ENCODE measurements at regions not wholly inside any gene's neighbourhood (a gene's known extent, or its start where the extent isn't known, plus 50 kb on each side); places are given as distances from the start of the nearest gene placed in this dataset.
"Not testable (repeated sequence)": the region's sequence is repeated elsewhere in the genome, so short reads cannot be mapped to it uniquely, and the experiment has no call there.

DNA sequence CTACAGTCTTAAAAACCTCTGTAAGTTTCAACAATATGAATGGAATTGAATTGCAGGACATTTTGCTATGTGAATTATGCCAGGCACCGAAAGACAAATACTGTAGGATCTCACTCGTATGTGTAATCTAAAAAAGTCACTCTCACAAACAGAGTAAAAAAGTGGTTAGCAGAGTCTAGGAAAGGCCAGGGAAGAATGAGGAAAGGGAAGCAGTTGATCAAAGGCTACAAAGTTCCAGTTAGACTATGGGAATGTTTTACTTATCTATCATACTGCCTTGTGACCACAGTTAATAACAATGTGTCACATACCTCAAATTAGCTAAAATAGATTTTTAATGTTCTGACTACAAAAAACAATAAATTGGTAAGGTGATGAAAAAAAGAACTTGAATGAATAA lies 565.4 kb upstream of the BRINP3 start:
- Histone ChIP-seq H3K36me3 (no peaks in the 10 kb centered on the region), H3K9me3 (no peaks in the 10 kb centered on the region), H3K4me3 (no peak overlapping the region), H3K27ac (no peak overlapping the region), H3K27me3 (no peaks in the 10 kb centered on the region), H3K4me1 (no peaks in the 10 kb centered on the region)
- no peak for DNase-seq (ENCODE audit: extremely low spot score in 2 of 2)
- intact Hi-C loops (cut with DNase I) = no loop called here
- TF ChIP-seq, protein P1, sequence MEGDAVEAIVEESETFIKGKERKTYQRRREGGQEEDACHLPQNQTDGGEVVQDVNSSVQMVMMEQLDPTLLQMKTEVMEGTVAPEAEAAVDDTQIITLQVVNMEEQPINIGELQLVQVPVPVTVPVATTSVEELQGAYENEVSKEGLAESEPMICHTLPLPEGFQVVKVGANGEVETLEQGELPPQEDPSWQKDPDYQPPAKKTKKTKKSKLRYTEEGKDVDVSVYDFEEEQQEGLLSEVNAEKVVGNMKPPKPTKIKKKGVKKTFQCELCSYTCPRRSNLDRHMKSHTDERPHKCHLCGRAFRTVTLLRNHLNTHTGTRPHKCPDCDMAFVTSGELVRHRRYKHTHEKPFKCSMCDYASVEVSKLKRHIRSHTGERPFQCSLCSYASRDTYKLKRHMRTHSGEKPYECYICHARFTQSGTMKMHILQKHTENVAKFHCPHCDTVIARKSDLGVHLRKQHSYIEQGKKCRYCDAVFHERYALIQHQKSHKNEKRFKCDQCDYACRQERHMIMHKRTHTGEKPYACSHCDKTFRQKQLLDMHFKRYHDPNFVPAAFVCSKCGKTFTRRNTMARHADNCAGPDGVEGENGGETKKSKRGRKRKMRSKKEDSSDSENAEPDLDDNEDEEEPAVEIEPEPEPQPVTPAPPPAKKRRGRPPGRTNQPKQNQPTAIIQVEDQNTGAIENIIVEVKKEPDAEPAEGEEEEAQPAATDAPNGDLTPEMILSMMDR (IDR thresholded peaks at IDR 0.05) = no peak
- TF ChIP-seq POLR2A (IDR thresholded peaks at IDR 0.05) (no peak), POLR2AphosphoS5 (IDR thresholded peaks at IDR 0.05; ENCODE audit: insufficient read depth in 1 of 2, low read depth in 1 of 2) (no peak)

DNA sequence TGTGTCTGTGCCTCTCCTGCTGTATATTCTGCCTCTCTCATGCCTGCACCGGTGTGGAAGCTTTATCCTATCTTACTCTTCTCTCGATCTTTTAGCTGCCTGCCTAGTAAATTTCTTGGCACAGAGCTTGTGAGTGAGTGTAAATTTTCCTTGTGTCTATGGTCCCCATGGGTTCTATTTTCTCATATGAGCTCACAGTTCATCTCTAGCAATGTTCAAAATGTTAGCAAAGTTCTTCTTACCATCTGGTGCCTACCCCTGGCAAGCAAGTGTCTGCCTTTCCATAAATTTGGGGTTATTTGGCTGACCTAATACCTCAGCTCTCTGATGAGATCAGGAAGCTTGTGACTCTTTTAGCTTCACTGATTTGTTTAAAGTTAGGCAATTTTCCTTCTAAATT lies 572.1 kb upstream of the BRINP3 start:
- H3K27me3 ChIP-seq = no peaks in the 10 kb centered on the region
- DNase-seq (ENCODE audit: extremely low spot score in 2 of 2) = no peak
- intact Hi-C loops (cut with DNase I) = no loop called here
- no peak overlapping the region for H3K27ac ChIP-seq
- TF ChIP-seq POLR2A (IDR thresholded peaks at IDR 0.05) = no peak
- TF ChIP-seq POLR2AphosphoS5 (IDR thresholded peaks at IDR 0.05; ENCODE audit: insufficient read depth in 1 of 2, low read depth in 1 of 2) = no peak
- TF ChIP-seq, protein P1 (IDR thresholded peaks at IDR 0.05) = no peak
- H3K9me3 ChIP-seq = no peaks in the 10 kb centered on the region
- no peaks in the 10 kb centered on the region for H3K4me1 ChIP-seq
- no peaks in the 10 kb centered on the region for H3K36me3 ChIP-seq
- no peak overlapping the region for H3K4me3 ChIP-seq

DNA sequence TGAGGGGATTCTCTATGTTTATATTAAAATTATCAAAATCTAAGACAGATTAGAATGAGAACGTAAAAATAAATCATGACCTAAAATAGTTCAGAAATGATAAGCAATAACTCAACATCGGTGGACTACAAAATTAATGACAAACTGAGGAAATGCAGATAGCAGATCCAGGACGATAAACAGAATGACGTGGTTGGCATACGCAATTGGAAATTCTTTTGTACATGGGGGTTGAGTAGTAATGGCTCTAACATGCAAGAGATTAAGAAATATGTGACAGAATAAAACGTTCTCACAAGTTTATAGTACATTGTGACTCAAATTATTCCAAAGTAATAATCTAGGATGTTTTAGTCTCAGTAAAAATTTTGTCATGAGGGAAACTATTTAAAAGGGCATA lies 575.2 kb upstream of the BRINP3 start:
- no peaks in the 10 kb centered on the region for H3K4me1 ChIP-seq
- H3K4me3 ChIP-seq = no peak overlapping the region
- no peaks in the 10 kb centered on the region for H3K27me3 ChIP-seq
- H3K9me3 ChIP-seq = no peaks in the 10 kb centered on the region
- TF ChIP-seq, protein P1 (IDR thresholded peaks at IDR 0.05) = no peak
- no peak for TF ChIP-seq POLR2A (IDR thresholded peaks at IDR 0.05)
- no peak for TF ChIP-seq POLR2AphosphoS5 (IDR thresholded peaks at IDR 0.05; ENCODE audit: insufficient read depth in 1 of 2, low read depth in 1 of 2)
- DNase-seq (ENCODE audit: extremely low spot score in 2 of 2) = no peak
- H3K27ac ChIP-seq = no peak overlapping the region
- intact Hi-C loops (cut with DNase I) = no loop called here
- H3K36me3 ChIP-seq = no peaks in the 10 kb centered on the region

DNA sequence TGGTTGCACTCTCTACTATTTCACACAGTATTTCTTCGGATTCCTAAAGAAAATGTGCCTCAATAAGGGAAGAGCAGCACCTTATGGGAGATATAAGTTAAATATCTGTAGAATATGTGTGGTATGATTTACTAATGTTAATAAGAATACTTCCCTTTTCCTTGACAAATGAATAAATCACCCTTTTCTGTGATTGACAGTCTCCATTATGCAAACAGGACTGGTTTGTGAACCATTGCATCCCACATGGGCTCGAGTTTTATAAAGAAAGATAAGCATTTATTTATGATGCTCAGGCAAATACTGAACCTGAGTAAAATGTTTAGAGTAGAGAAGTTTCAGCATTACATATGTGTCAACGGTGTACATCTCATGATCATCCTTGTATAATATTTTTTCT lies 587.7 kb upstream of the BRINP3 start:
- no peak for DNase-seq (ENCODE audit: extremely low spot score in 2 of 2)
- no peaks in the 10 kb centered on the region for H3K9me3 ChIP-seq
- no peak overlapping the region for H3K27ac ChIP-seq
- no peak overlapping the region for H3K4me3 ChIP-seq
- TF ChIP-seq POLR2A (IDR thresholded peaks at IDR 0.05) (no peak), POLR2AphosphoS5 (IDR thresholded peaks at IDR 0.05; ENCODE audit: insufficient read depth in 1 of 2, low read depth in 1 of 2) (no peak)
- no peaks in the 10 kb centered on the region for H3K4me1 ChIP-seq
- no peaks in the 10 kb centered on the region for H3K36me3 ChIP-seq
- intact Hi-C loops (cut with DNase I) = no loop called here
- H3K27me3 ChIP-seq = no peaks in the 10 kb centered on the region

DNA sequence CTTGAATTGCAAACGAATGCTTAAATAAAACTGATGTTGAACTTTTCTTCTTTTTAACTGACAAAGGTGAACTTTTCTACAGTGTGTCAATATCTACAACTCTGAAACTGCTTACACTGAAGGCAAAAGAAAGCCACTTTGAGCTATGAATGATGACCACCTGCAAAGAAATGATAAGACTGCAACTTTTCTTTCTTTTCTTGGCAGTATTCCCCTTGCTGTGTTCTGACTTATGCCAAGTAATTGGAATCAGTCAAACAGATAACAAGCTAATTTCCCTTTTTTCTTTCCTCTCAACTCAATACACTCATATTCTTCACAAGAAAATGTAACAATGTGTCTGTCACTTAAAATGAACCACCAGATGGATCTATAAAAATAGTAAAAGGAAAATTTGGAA lies 588.1 kb upstream of the BRINP3 start:
- no peak overlapping the region for H3K27ac ChIP-seq
- TF ChIP-seq POLR2AphosphoS5 (IDR thresholded peaks at IDR 0.05; ENCODE audit: insufficient read depth in 1 of 2, low read depth in 1 of 2) = no peak
- no peak for TF ChIP-seq POLR2A (IDR thresholded peaks at IDR 0.05)
- TF ChIP-seq, protein P1 (IDR thresholded peaks at IDR 0.05) = no peak
- intact Hi-C loops (cut with DNase I) = no loop called here

DNA sequence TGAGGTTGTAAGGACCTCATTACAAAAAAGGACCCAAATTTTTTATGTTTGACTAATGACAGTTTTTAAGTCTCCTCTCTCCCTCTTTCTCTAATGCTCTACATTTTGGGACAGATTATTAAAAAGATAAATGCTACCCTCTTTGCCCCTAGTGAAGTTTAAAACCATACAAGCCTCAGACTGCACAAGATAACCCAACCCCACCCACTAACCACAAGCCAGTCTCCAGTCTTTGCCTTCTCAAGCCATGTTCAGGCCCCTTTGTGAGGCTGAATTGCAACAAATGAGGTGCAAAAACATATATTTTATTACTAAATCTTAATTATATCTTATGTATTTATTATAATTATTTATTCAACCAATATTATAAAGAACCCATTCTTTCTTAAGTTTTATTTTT lies 597.2 kb upstream of the BRINP3 start:
- DNase-seq (ENCODE audit: extremely low spot score in 2 of 2) = no peak
- H3K27ac ChIP-seq = no peak overlapping the region
- H3K4me1 ChIP-seq = no peaks in the 10 kb centered on the region
- intact Hi-C loops (cut with DNase I) = no loop called here
- no peak overlapping the region for H3K4me3 ChIP-seq
- H3K9me3 ChIP-seq = no peaks in the 10 kb centered on the region
- H3K36me3 ChIP-seq = no peaks in the 10 kb centered on the region
- TF ChIP-seq, protein P1 (IDR thresholded peaks at IDR 0.05) = no peak
- no peak for TF ChIP-seq POLR2AphosphoS5 (IDR thresholded peaks at IDR 0.05; ENCODE audit: insufficient read depth in 1 of 2, low read depth in 1 of 2)
- TF ChIP-seq POLR2A (IDR thresholded peaks at IDR 0.05) = no peak
- no peaks in the 10 kb centered on the region for H3K27me3 ChIP-seq

More for the DNA sequence above, 588.1 kb upstream of the BRINP3 start:
- DNase-seq (ENCODE audit: extremely low spot score in 2 of 2) = no peak
- Histone ChIP-seq H3K4me1 (no peaks in the 10 kb centered on the region), H3K4me3 (no peak overlapping the region), H3K36me3 (no peaks in the 10 kb centered on the region), H3K9me3 (no peaks in the 10 kb centered on the region), H3K27me3 (no peaks in the 10 kb centered on the region)

DNA sequence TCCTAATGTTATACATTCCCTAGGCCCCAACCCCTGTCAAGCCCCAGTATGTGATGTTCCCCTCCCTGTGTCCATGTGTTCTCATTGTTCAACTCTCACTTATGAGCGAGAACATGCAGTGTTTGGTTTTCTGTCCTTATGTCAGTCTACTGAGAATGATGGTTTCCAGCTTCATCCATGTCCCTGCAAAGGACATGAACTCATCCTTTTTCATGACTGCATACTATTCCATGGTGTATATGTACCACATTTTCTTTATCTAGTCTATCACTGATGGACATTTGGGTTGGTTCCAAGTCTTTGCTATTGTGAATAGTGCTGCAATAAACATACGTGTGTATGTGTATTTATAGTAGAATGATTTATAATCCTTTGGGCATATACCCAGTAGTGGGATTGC lies 605.4 kb upstream of the BRINP3 start:
- H3K27ac ChIP-seq; H3K4me3 ChIP-seq; H3K36me3 ChIP-seq; H3K27me3 ChIP-seq; H3K9me3 ChIP-seq; intact Hi-C loops (cut with DNase I); H3K4me1 ChIP-seq; DNase-seq (ENCODE audit: extremely low spot score in 2 of 2): not testable (repeated sequence)

Measured in vagina (tissue), 2 donors.